GM12878 (cell line): ENCODE measurements at regions not wholly inside any gene's neighbourhood (a gene's known extent, or its start where the extent isn't known, plus 50 kb on each side); places are given as distances from the start of the nearest gene placed in this dataset.

ENCODE experiments used
- ATAC-seq: fragments of 200-7000 bp; cut with Tn5 transposase; 3 replicates; pipeline ENCODE4 v1.9.1; 2020; ENCODE audit warnings: mild to moderate bottlenecking, moderate library complexity
- BruUV-seq: library from RNA; stranded (reverse); fragments of 400-500 nt; replicated peaks from 2 replicates; lab custom pipeline; 2021; lab: Mats Ljungman, UMichigan
- CTCF ChIA-PET: fragments of 300-600 bp; sonication (Branson Sonifier 250); formaldehyde crosslinking; extraction: SDS; loops from one replicate; lab custom pipeline; 2021; ENCODE audit warnings: inconsistent platforms; lab: Yijun Ruan, JAX
- POLR2A ChIA-PET: fragments of 350-600 bp; formaldehyde crosslinking; extraction: SDS; loops from one replicate; lab custom pipeline; 2021; ENCODE audit warnings: inconsistent platforms; lab: Charles Lee
- RAD21 ChIA-PET: fragments of 300-600 bp; sonication (Branson Sonifier 250); formaldehyde crosslinking; loops from one replicate; lab custom pipeline; 2023; ENCODE audit warnings: antibody characterized with exemption; ENCODE audit not compliant: unreplicated experiment; lab: Charles Lee
- SMC1A ChIA-PET: fragments of 300-600 bp; sonication (Branson Sonifier 250); formaldehyde crosslinking; loops from one replicate; lab custom pipeline; 2023; ENCODE audit not compliant: unreplicated experiment, uncharacterized antibody; lab: Charles Lee
- DNase-seq: peaks from one replicate; pipeline ENCODE4 v3.0.0-alpha.2; 2011; ENCODE audit warnings: low read depth, low spot score
- FAIRE-seq: peaks from 3 replicates; lab custom pipeline; 2011; peaks lifted over from hg19 to GRCh38; lab: Jason Lieb, UNC
- H2AFZ ChIP-seq: 2 replicates; pipeline ENCODE4 v1.6.0; 2011; ENCODE audit warnings: low read depth, low read length, control low read depth; ENCODE audit not compliant: control insufficient read depth
- H3K27ac ChIP-seq: 2 replicates; pipeline ENCODE4 v1.5.1; 2011; ENCODE audit warnings: control low read depth; ENCODE audit not compliant: control insufficient read depth, insufficient read depth
- H3K27me3 ChIP-seq, 2 experiments: replicated peaks in 1 of 2; 2 replicates each; pipeline versions ENCODE4 v1.6.0 to v1.6.1; 2011; ENCODE audit warnings: low read length in 1 of 2; ENCODE audit not compliant: control insufficient read depth in 2 of 2, insufficient read depth in 2 of 2
- H3K36me3 ChIP-seq, 2 experiments: 2 replicates each; pipeline ENCODE4 v1.5.1; 2011; ENCODE audit warnings: low read length in 1 of 2; ENCODE audit not compliant: control insufficient read depth in 2 of 2, insufficient read depth in 2 of 2
- H3K4me1 ChIP-seq: 2 replicates; pipeline ENCODE4 v1.6.1; 2011; ENCODE audit warnings: mild to moderate bottlenecking, low read length, moderate library complexity, mixed read lengths; ENCODE audit not compliant: control insufficient read depth, insufficient read depth
- H3K4me2 ChIP-seq: 2 replicates; pipeline ENCODE4 v1.6.0; 2011; ENCODE audit warnings: control low read depth; ENCODE audit not compliant: control insufficient read depth, insufficient read depth
- H3K4me3 ChIP-seq: fragments of 200-600 bp; sonication (generic); 2 replicates; pipeline ENCODE4 v1.5.1; 2016
- H3K79me2 ChIP-seq: 2 replicates; pipeline ENCODE4 v1.6.0; 2011; ENCODE audit warnings: low read length; ENCODE audit not compliant: control insufficient read depth, insufficient read depth
- H3K9ac ChIP-seq: 2 replicates; pipeline ENCODE4 v1.8.0; 2011; ENCODE audit warnings: low read length, control low read depth, mixed read lengths; ENCODE audit not compliant: control insufficient read depth, insufficient read depth
- H3K9me3 ChIP-seq: replicated peaks from 3 replicates; pipeline ENCODE4 v1.5.1; 2011; ENCODE audit warnings: mild to moderate bottlenecking, low read length; ENCODE audit not compliant: control insufficient read depth, insufficient read depth
- H4K20me1 ChIP-seq: 2 replicates; pipeline ENCODE4 v1.6.0; 2011; ENCODE audit not compliant: control insufficient read depth, insufficient read depth
- CEBPB ChIP-seq, 2 experiments: fragments of 150-350 bp in 1 of 2; IDR thresholded peaks; 2 replicates each; pipeline ENCODE4 v1.6.1; 2012 to 2014; ENCODE audit warnings: low read depth in 2 of 2, low read length in 2 of 2, borderline replicate concordance in 1 of 2, inconsistent platforms in 1 of 2
- HCFC1 ChIP-seq: fragments of 150-350 bp; IDR thresholded peaks from 2 replicates; pipeline ENCODE4 v1.6.1; 2014; ENCODE audit warnings: low read length
- HDGF ChIP-seq: fragments of 450-650 bp; IDR thresholded peaks from 2 replicates; pipeline ENCODE4 v1.6.1; 2016; ENCODE audit warnings: antibody characterized with exemption
- IKZF1 ChIP-seq: fragments of 450-650 bp; conservative IDR thresholded peaks from 2 replicates; pipeline ENCODE4 v1.6.1; 2017; ENCODE audit warnings: antibody characterized with exemption, mild to moderate bottlenecking
- PAX8 ChIP-seq: fragments of 450-650 bp; IDR thresholded peaks from 2 replicates; pipeline ENCODE4 v1.6.1; 2017; ENCODE audit warnings: mild to moderate bottlenecking, moderate library complexity
- PML ChIP-seq: IDR thresholded peaks from 2 replicates; pipeline ENCODE4 v1.6.1; 2012; ENCODE audit warnings: low read length, inconsistent platforms
- POLR2AphosphoS5 ChIP-seq: IDR thresholded peaks from 2 replicates; pipeline ENCODE4 v1.6.1; 2011; ENCODE audit warnings: mild to moderate bottlenecking, low read length, inconsistent platforms
- POU2F2 ChIP-seq: IDR thresholded peaks from 3 replicates; pipeline ENCODE4 v1.6.1; 2011; ENCODE audit warnings: low read depth, mild to moderate bottlenecking, low read length, borderline replicate concordance
- RBBP5 ChIP-seq: fragments of 200-600 bp; sonication (generic); conservative IDR thresholded peaks from 2 replicates; pipeline ENCODE4 v1.6.1; 2016
- RELA ChIP-seq: fragments of 450-650 bp; IDR thresholded peaks from 2 replicates; pipeline ENCODE4 v1.8.0; 2014; ENCODE audit warnings: borderline replicate concordance; ENCODE audit not compliant: partially characterized antibody
- SMAD1 ChIP-seq: fragments of 450-650 bp; IDR thresholded peaks from 2 replicates; pipeline ENCODE4 v1.6.1; 2018; ENCODE audit warnings: mild to moderate bottlenecking, low read depth; ENCODE audit not compliant: partially characterized antibody
- SPI1 ChIP-seq: IDR thresholded peaks from 2 replicates; pipeline ENCODE4 v1.6.1; 2011; ENCODE audit warnings: low read depth, mild to moderate bottlenecking, low read length, moderate library complexity, borderline replicate concordance; ENCODE audit not compliant: insufficient read depth
- STAT3 ChIP-seq: IDR thresholded peaks from 2 replicates; pipeline ENCODE4 v1.6.1; 2011; ENCODE audit warnings: low read depth, low read length, improper control_type of control experiment
- USF2 ChIP-seq: IDR thresholded peaks from 2 replicates; pipeline ENCODE4 v1.6.1; 2011; ENCODE audit warnings: low read depth, low read length, improper control_type of control experiment, borderline replicate concordance
- ZNF217 ChIP-seq: fragments of 450-650 bp; IDR thresholded peaks from 2 replicates; pipeline ENCODE4 v1.6.1; 2017; ENCODE audit warnings: antibody characterized with exemption, mild to moderate bottlenecking
- ZNF384 ChIP-seq: IDR thresholded peaks from 2 replicates; pipeline ENCODE4 v1.6.1; 2012; ENCODE audit warnings: low read depth, mild to moderate bottlenecking, low read length, improper control_type of control experiment, borderline replicate concordance
- WGBS: methylation state at CpG from one replicate; pipeline ENCODE4 v1.1.6; 2016; ENCODE audit warnings: low lambda C conversion rate; ENCODE audit not compliant: insufficient replicate concordance, insufficient coverage; ENCODE audit errors: missing lambda C conversion rate; 5-methylcytosine and 5-hydroxymethylcytosine counted together
- in situ Hi-C: fragments of 300-500 bp; cut with MboI; formaldehyde crosslinking; loops from 9 replicates; pipeline ENCODE4 v1.14.3; 2018; ENCODE audit warnings: mixed read lengths
- intact Hi-C: fragments of 100-400 bp; cut with micrococcal nuclease; formaldehyde crosslinking; loops from one replicate; pipeline ENCODE4 v1.14.2; 2022; ENCODE audit not compliant: unreplicated experiment
- TF ChIP-seq, protein P1 (sequence below): IDR thresholded peaks from 2 replicates; pipeline ENCODE4 v1.6.1; 2011; ENCODE audit warnings: low read depth, mild to moderate bottlenecking, low read length, moderate library complexity, borderline replicate concordance; ENCODE audit errors: extremely low read depth

DNA sequence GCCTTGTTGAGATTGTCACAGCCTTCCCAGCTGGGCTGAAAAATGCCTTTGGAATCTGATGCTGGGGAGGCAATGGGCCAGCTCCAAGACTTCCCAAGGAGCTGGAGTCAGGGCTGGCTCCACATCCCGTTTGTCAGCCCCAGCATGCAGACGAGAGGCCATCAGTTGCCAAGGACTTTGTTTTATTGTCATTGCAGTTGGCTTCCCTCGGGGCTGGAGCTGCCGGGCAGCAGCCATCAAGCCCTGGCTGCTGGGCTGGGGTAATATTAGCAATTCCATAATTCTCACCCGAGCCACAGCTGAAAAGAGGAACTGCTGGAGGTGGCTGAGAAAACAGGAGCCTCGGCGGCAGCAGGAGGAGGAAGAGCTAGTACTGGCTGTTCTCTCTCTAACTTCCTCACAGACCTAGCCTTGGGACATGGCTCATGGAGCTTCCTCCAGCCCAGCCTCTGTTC is 182.5 kb downstream of the CDC5L start:
- H3K79me2 ChIP-seq: no peaks in the 10 kb centered on the region
- SMC1A ChIA-PET: no interaction called here
- no peak overlapping the region for H3K9ac ChIP-seq
- no peaks in the 10 kb centered on the region for H3K9me3 ChIP-seq
- H3K27me3 ChIP-seq: 0 out of 4 replicates have a peak, but pooled peaks cover 0 to 2% of the 10 kb centered on the region in 2 experiments
- TF ChIP-seq SPI1: 0 out of 2 replicates have a peak, but pooled peaks have one; percentile 20
- no peak for TF ChIP-seq USF2
- TF ChIP-seq, all 136 proteins: peak for 1
- DNase-seq (no peak), FAIRE-seq (no peak), ATAC-seq (no peak)
- Histone ChIP-seq H3K27ac (no peak overlapping the region), H3K36me3 (no peaks in the 10 kb centered on the region), H2AFZ (no peak overlapping the region), H3K4me1 (no peaks in the 10 kb centered on the region), H3K4me2 (no peak overlapping the region), H4K20me1 (no peaks in the 10 kb centered on the region; the same call in 1 of the 2 replicates), H3K4me3 (no peak overlapping the region)
- ChIA-PET RAD21 (no interaction called here), CTCF (no interaction called here), POLR2A (no interaction called here)
- intact Hi-C loops (no loop called here), in situ Hi-C loops (no loop called here)
- 6% methylated on average over 7 of the region's 7 CpGs for WGBS
- BruUV-seq: no TSS peak

- ChIA-PET SMC1A (interaction anchor here (1.9 kb wide), 1 partner anchor 96 kb away, joined by 4 read pairs; no protein-coding TSS in a partner anchor), RAD21 (no interaction called here), POLR2A (no interaction called here), CTCF (interaction anchor here (1.3 kb wide), 2 partner anchors 22 to 96 kb away, joined by 4 to 7 read pairs; no protein-coding TSS in a partner anchor)
- ATAC-seq (no peak), DNase-seq (no peak), FAIRE-seq (no peak)
- Histone ChIP-seq H3K9me3 (no peaks in the 10 kb centered on the region), H2AFZ (no peak overlapping the region), H4K20me1 (no peaks in the 10 kb centered on the region; the same call in 1 of the 2 replicates), H3K27me3 (0 out of 4 replicates have a peak, but pooled peaks cover 0 to 2% of the 10 kb centered on the region in 2 experiments), H3K4me1 (no peaks in the 10 kb centered on the region), H3K4me3 (no peak overlapping the region), H3K27ac (no peak overlapping the region), H3K9ac (no peak overlapping the region), H3K4me2 (no peak overlapping the region), H3K79me2 (no peaks in the 10 kb centered on the region), H3K36me3 (no peaks in the 10 kb centered on the region)
- in situ Hi-C loops (no loop called here), intact Hi-C loops (no loop called here)
- WGBS: 0% methylated on average over 1 of the region's 1 CpG
- BruUV-seq: no TSS peak
- TF ChIP-seq POLR2AphosphoS5 (no peak), RELA (no peak), STAT3 (no peak), RBBP5 (no peak), HCFC1 (no peak), PML (no peak), ZNF217 (no peak), CEBPB (IDR thresholded peaks at IDR 0.05; ENCODE audit: borderline replicate concordance in 1 of 2, low read depth in 2 of 2, low read length in 2 of 2) (no peak), HDGF (no peak), PAX8 (no peak), IKZF1 (no peak), USF2 (no peak), POU2F2 (no peak), SMAD1 (no peak), ZNF384 (no peak)
- TF ChIP-seq, protein P1, sequence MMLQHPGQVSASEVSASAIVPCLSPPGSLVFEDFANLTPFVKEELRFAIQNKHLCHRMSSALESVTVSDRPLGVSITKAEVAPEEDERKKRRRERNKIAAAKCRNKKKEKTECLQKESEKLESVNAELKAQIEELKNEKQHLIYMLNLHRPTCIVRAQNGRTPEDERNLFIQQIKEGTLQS: no peak
Observed at GRCh38 chr6:44571510-44571909, 184.0 kb downstream of the CDC5L start.
